ENCODE measurements at regions not wholly inside any gene's neighbourhood (a gene's known extent, or its start where the extent isn't known, plus 50 kb on each side); places are given as distances from the start of the nearest gene placed in this dataset.
"Not testable (repeated sequence)": the region's sequence is repeated elsewhere in the genome, so short reads cannot be mapped to it uniquely, and the experiment has no call there.

- not testable (repeated sequence) for TF ChIP-seq CTCF (IDR thresholded peaks at IDR 0.05); POLR2AphosphoS5 (IDR thresholded peaks at IDR 0.05; ENCODE audit: low read depth, low read length); REST (IDR thresholded peaks at IDR 0.05; ENCODE audit: insufficient read depth in 1 of 2, low read depth in 2 of 2, low read length in 1 of 2)
Measured at GRCh38 chr16:9016005-9016404, 52.3 kb upstream of the USP7 start.

Measured in Panc1 (cell line).